ENCODE measurements at regions not wholly inside any gene's neighbourhood (a gene's known extent, or its start where the extent isn't known, plus 50 kb on each side); places are given as distances from the start of the nearest gene placed in this dataset.
"Not testable (repeated sequence)": the region's sequence is repeated elsewhere in the genome, so short reads cannot be mapped to it uniquely, and the experiment has no call there.

GRCh38 chr9:38185647-38186403, 116.8 kb upstream of the SHB start:
- DNase-seq (ENCODE audit: low read depth in 2 of 2) = no peak

GRCh38 chr9:38183994-38184568, 115.1 kb upstream of the SHB start:
- no peak for DNase-seq (ENCODE audit: low read depth in 2 of 2)

GRCh38 chr9:38182321-38182720, 113.3 kb upstream of the SHB start:
- no peak for DNase-seq (ENCODE audit: low read depth in 2 of 2)

GRCh38 chr9:38181866-38182265, 112.8 kb upstream of the SHB start:
- no peak for DNase-seq (ENCODE audit: low read depth in 2 of 2)

- no peak for DNase-seq (ENCODE audit: low read depth in 2 of 2)
These were observed 112.2 kb upstream of the SHB start for GRCh38 chr9:38181232-38181631.

- DNase-seq (ENCODE audit: low read depth in 2 of 2) = no peak
These were observed 111.6 kb upstream of the SHB start for GRCh38 chr9:38180656-38181055.

GRCh38 chr9:38179965-38180364, 110.9 kb upstream of the SHB start:
- DNase-seq (ENCODE audit: low read depth in 2 of 2) = no peak

GRCh38 chr9:38178237-38178636, 109.2 kb upstream of the SHB start:
- DNase-seq (ENCODE audit: low read depth in 2 of 2) = no peak

- DNase-seq (ENCODE audit: low read depth in 2 of 2) = no peak
These were observed 108.7 kb upstream of the SHB start for GRCh38 chr9:38177680-38178079.

GRCh38 chr9:38176251-38176650, 107.2 kb upstream of the SHB start:
- no peak for DNase-seq (ENCODE audit: low read depth in 2 of 2)

- DNase-seq (ENCODE audit: low read depth in 2 of 2) = no peak
These were observed 106.4 kb upstream of the SHB start for GRCh38 chr9:38175423-38175822.

GRCh38 chr9:38172586-38172985, 103.6 kb upstream of the SHB start:
- no peak for DNase-seq (ENCODE audit: low read depth in 2 of 2)

- DNase-seq (ENCODE audit: low read depth in 2 of 2) = no peak
These were observed 102.9 kb upstream of the SHB start for GRCh38 chr9:38171926-38172325.

- DNase-seq (ENCODE audit: low read depth in 2 of 2) = no peak
These were observed 102.5 kb upstream of the SHB start for GRCh38 chr9:38171538-38171884.

- not testable (repeated sequence) for DNase-seq (ENCODE audit: low read depth in 2 of 2)
These were observed 101.9 kb upstream of the SHB start for GRCh38 chr9:38170763-38171537.

- not testable (repeated sequence) for DNase-seq (ENCODE audit: low read depth in 2 of 2)
These were observed 101.1 kb upstream of the SHB start for GRCh38 chr9:38170155-38170554.

GRCh38 chr9:38166501-38166900, 97.5 kb upstream of the SHB start:
- DNase-seq (ENCODE audit: low read depth in 2 of 2) = no peak

GRCh38 chr9:38164659-38165221, 95.7 kb upstream of the SHB start:
- DNase-seq (ENCODE audit: low read depth in 2 of 2) = no peak

- no peak for DNase-seq (ENCODE audit: low read depth in 2 of 2)
These were observed 94.5 kb upstream of the SHB start for GRCh38 chr9:38163518-38163917.

- DNase-seq (ENCODE audit: low read depth in 2 of 2) = no peak
These were observed 93.5 kb upstream of the SHB start for GRCh38 chr9:38162332-38163211.

- peak; percentile 8 to 26 for DNase-seq (ENCODE audit: low read depth in 2 of 2)
These were observed 91.7 kb upstream of the SHB start for GRCh38 chr9:38160613-38161215.

Data from stimulated activated CD8-positive, alpha-beta memory T cell treated with anti-CD3 and anti-CD28 coated beads, Interleukin-2, amount 100 ng/mL, for 1 hour (primary cell).